ENCODE measurements at regions not wholly inside any gene's neighbourhood (a gene's known extent, or its start where the extent isn't known, plus 50 kb on each side); places are given as distances from the start of the nearest gene placed in this dataset.

DNA sequence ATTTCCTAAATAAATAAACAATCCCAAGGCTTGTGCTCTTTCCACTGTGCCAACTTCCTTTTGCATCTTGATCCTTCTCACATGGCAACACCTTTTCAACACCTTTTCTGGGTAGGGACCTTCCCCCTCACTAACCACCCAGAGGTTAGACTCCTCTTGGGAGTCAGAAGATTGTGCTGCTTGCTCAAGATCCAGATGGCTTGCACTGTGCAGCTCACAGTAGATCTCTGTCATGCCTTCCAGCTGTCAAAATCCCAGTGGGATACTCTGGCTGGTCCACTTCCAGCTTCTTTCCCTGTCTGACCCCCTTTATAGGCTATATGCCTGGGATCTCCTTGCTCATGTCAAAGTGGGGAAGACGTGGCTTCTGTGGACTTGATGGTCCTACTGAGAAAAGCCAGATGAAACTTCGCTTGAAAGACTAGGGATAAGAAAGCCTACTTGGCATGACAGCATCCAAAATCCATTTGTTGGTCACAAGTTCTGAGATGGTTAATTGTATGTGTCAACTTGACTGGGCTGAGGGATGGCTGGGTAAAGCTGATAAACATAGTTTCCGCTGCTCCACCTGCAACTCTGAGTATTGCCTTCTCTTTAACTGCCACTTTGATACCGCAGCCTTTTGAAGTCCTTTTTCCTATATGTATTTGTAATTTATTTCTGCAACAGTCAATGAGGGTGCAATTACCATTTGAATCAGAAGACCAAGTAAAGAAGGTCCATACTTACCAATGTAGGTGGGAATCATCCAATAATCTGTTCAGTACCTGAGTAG lies 74.5 kb downstream of the S1PR1 start:
- ChIA-PET CTCF (interaction anchor here (0.6 to 5.0 kb wide), 6 partner anchors 12 to 127 kb away, joined by 3 to 55 read pairs (median 6); no protein-coding TSS in a partner anchor), POLR2A (no interaction called here)
- TF ChIP-seq, protein P1, sequence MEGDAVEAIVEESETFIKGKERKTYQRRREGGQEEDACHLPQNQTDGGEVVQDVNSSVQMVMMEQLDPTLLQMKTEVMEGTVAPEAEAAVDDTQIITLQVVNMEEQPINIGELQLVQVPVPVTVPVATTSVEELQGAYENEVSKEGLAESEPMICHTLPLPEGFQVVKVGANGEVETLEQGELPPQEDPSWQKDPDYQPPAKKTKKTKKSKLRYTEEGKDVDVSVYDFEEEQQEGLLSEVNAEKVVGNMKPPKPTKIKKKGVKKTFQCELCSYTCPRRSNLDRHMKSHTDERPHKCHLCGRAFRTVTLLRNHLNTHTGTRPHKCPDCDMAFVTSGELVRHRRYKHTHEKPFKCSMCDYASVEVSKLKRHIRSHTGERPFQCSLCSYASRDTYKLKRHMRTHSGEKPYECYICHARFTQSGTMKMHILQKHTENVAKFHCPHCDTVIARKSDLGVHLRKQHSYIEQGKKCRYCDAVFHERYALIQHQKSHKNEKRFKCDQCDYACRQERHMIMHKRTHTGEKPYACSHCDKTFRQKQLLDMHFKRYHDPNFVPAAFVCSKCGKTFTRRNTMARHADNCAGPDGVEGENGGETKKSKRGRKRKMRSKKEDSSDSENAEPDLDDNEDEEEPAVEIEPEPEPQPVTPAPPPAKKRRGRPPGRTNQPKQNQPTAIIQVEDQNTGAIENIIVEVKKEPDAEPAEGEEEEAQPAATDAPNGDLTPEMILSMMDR (IDR thresholded peaks at IDR 0.05; ENCODE audit: insufficient read depth, low read depth, low read length): no peak

DNA sequence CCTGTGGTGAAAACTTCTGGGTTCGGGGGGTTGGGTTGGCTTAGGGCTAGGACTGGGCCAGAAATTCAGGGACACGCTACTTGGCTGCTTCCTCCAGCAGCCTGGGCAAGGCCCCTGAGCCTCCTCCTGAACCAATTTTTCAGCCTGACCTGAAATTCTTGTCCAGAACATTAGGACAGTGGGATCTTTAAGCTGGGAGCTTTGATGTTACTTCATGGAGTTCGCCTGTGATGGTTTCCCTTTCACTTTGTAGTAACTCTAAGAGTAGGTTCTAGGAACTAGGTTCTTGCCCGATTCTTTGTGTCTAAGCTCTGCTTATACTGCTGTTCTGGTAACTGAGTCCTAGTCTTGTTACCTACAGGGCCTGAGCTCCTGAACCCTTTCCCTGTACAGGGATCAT lies 75.3 kb downstream of the S1PR1 start:
- Histone ChIP-seq H3K27me3 (ENCODE audit: control insufficient read depth, insufficient read depth, low read length) (peaks cover 21% of the 10 kb centered on the region), H3K4me3 (ENCODE audit: low read depth, low read length) (no peak overlapping the region), H3K36me3 (ENCODE audit: control insufficient read depth, insufficient read depth, low read length) (no peaks in the 10 kb centered on the region)
- ChIA-PET POLR2A (interaction anchor here (0.6 kb wide), 1 partner anchor 162 kb away, joined by 3 read pairs; no protein-coding TSS in a partner anchor), CTCF (interaction anchor here (0.9 to 1.7 kb wide), 4 partner anchors 10 to 46 kb away, joined by 3 to 5 read pairs (median 4); no protein-coding TSS in a partner anchor)
- no peak for DNase-seq (ENCODE audit: low read depth)
- TF ChIP-seq, protein P1 (IDR thresholded peaks at IDR 0.05; ENCODE audit: insufficient read depth, low read depth, low read length): no peak

More for the DNA sequence above, 74.5 kb downstream of the S1PR1 start:
- DNase-seq (ENCODE audit: low read depth): no peak
- no peak overlapping the region for H3K4me3 ChIP-seq (ENCODE audit: low read depth, low read length)
- H3K36me3 ChIP-seq (ENCODE audit: control insufficient read depth, insufficient read depth, low read length): no peaks in the 10 kb centered on the region
- peaks cover 21% of the 10 kb centered on the region for H3K27me3 ChIP-seq (ENCODE audit: control insufficient read depth, insufficient read depth, low read length)

DNA sequence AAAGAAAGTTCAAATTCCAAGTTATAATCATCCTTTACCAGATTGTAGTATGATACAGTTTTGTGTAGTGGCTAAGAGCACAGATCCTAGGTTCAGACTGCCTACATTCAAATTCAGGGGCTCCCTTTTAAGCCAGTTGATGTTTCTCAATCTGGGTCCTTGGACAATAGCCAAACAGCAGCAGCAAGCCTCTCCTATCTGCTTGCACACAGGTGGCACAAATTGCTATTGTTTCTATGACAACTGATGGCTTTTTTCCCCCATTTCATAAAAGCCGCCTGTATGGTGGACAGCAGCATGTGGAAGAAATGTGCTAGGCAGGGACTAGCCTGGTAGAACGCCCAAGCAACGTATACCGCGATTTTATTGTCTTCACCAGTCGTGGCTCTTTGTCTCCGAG lies 76.5 kb downstream of the S1PR1 start:
- POLR2A ChIA-PET: no interaction called here
- no peak for DNase-seq (ENCODE audit: low read depth)
- TF ChIP-seq, protein P1 (IDR thresholded peaks at IDR 0.05; ENCODE audit: insufficient read depth, low read depth, low read length): no peak
- CTCF ChIA-PET: interaction anchor here (1.5 to 2.4 kb wide), 4 partner anchors 27 to 398 kb away, joined by 3 to 10 read pairs (median 4); no protein-coding TSS in a partner anchor
- Histone ChIP-seq H3K4me3 (ENCODE audit: low read depth, low read length) (no peak overlapping the region), H3K36me3 (ENCODE audit: control insufficient read depth, insufficient read depth, low read length) (no peaks in the 10 kb centered on the region), H3K27me3 (ENCODE audit: control insufficient read depth, insufficient read depth, low read length) (peaks cover 17% of the 10 kb centered on the region)

DNA sequence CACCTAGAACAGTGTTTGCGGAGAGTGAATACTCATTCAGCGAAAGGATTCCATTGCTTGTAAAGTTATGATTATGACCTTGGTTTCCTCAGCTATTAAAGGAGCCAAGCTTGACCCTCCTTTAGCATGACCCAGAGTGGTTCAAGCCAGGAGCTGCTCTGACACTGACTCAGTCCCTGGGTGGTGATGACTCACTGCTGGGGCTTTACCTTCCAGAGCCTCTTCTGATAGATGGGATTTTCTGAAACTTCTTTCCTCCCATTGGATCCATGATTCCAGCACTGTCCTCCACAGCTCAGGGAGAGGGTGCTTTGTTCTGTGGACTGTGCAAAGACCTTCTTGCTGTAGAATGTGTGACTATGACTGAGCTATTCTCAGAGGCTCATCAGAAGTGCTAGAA lies 77.4 kb downstream of the S1PR1 start:
- CTCF ChIA-PET: interaction anchor here (0.8 to 2.4 kb wide), 6 partner anchors 9 to 399 kb away, joined by 3 to 10 read pairs (median 3); no protein-coding TSS in a partner anchor
- no peak for DNase-seq (ENCODE audit: low read depth)
- TF ChIP-seq, protein P1 (IDR thresholded peaks at IDR 0.05; ENCODE audit: insufficient read depth, low read depth, low read length): no peak
- POLR2A ChIA-PET: no interaction called here
- Histone ChIP-seq H3K27me3 (ENCODE audit: control insufficient read depth, insufficient read depth, low read length) (peaks cover 16% of the 10 kb centered on the region), H3K36me3 (ENCODE audit: control insufficient read depth, insufficient read depth, low read length) (no peaks in the 10 kb centered on the region), H3K4me3 (ENCODE audit: low read depth, low read length) (no peak overlapping the region)

DNA sequence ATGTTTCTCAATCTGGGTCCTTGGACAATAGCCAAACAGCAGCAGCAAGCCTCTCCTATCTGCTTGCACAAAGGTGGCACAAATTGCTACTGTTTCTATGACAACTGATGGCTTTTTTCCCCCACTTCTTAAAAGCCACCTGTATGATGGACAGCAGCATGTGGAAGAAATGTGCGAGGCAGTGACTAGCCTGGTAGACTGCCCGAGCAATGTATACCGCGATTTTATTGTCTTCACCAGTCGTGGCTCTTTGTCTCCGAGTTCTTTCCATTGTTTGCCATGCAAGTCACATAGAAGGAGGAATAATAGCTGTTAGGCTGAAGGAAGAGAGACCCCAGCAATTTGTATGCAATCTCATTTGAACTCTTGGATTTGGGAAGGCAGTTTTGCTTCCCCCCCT lies 79.4 kb downstream of the S1PR1 start:
- H3K4me3 ChIP-seq (ENCODE audit: low read depth, low read length): no peak overlapping the region
- H3K36me3 ChIP-seq (ENCODE audit: control insufficient read depth, insufficient read depth, low read length): no peaks in the 10 kb centered on the region
- ChIA-PET POLR2A (no interaction called here), CTCF (interaction anchor here (0.5 kb wide), 1 partner anchor 126 kb away, joined by 3 read pairs; no protein-coding TSS in a partner anchor)
- H3K27me3 ChIP-seq (ENCODE audit: control insufficient read depth, insufficient read depth, low read length): peaks cover 11% of the 10 kb centered on the region
- no peak for DNase-seq (ENCODE audit: low read depth)
- TF ChIP-seq, protein P1 (IDR thresholded peaks at IDR 0.05; ENCODE audit: insufficient read depth, low read depth, low read length): no peak
